Right renal cortex interstitium (tissue), 3 donors: ENCODE measurements at regions not wholly inside any gene's neighbourhood (a gene's known extent, or its start where the extent isn't known, plus 50 kb on each side); places are given as distances from the start of the nearest gene placed in this dataset.

Source experiments
- DNase-seq, 3 donors: peaks; one replicate each; pipeline ENCODE4 v3.0.0-alpha.2; 2013; ENCODE audit warnings: low read depth in 3 of 3, low spot score in 2 of 3

- no peak for DNase-seq
These were observed 208.6 kb downstream of the BTG1 start for GRCh38 chr12:91937009-91937408.

GRCh38 chr12:91935296-91935695 is 210.3 kb downstream of the BTG1 start:
- peak in 1 of 3 donors; percentile 10 for DNase-seq

GRCh38 chr12:91931111-91931510 is 214.5 kb downstream of the BTG1 start:
- DNase-seq, result no peak

- DNase-seq, result no peak
These were observed 217.1 kb downstream of the BTG1 start for GRCh38 chr12:91928501-91928900.

DNA sequence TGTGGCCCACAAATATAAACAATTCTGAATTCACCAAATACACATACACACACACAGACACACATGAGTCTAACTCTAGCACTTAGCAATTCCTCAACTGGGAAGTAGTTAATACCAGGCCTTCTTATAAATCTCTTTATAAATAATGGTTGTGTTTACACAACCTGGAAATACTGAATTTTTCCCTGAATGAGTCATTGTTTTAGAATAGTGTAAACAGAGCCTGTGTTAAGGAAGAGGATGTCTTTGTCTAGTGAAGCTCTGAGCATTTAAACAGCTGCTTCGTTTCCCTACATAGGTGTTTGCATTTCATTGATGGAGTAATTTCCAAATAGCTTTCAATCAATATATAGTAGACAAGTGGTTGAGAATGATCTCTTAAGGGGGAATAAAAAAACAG is 218.8 kb downstream of the BTG1 start:
- no peak for DNase-seq

GRCh38 chr12:91924827-91925226 is 220.8 kb downstream of the BTG1 start:
- DNase-seq, result no peak

DNA sequence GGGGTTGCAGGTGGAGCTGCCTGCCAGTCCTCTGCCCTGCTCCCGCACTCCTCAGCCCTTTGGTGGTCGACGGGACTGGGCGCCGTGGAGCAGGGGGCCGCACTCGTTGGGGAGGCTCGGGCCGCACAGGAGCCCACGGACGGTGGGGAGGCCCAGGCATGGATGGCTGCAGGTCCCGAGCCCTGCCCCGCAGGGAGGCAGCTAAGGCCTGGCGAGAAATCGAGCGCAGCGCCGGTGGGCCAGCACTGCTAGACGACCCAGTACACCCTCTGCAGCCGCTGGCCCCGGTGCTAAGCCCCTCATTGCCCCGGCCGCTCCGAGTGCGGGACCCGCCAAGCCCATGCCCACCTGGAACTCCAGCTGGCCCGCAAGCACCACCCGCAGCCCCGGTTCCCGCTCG is 221.8 kb downstream of the BTG1 start:
- DNase-seq, result no peak

GRCh38 chr12:91922674-91923073 is 223.0 kb downstream of the BTG1 start:
- DNase-seq, result no peak

DNA sequence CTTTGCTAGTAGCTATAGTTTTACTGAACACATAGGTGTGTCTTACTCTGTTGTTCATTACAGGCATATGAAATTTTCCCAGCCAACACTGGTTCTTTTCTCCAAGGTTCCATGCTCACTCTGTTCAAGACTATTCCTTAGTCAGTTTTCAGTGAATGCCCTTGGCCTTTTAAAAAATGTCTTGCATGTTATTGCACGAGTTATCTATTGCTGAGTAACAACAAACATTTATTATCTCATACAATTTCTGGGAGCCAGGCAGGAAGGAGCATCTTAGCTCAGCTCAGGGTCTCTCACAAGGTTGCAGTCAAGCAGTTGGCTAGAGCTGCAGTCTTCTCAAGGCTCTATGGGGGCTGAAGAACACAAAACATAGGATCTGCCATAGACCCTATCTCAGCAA is 223.5 kb downstream of the BTG1 start:
- DNase-seq, result no peak

DNA sequence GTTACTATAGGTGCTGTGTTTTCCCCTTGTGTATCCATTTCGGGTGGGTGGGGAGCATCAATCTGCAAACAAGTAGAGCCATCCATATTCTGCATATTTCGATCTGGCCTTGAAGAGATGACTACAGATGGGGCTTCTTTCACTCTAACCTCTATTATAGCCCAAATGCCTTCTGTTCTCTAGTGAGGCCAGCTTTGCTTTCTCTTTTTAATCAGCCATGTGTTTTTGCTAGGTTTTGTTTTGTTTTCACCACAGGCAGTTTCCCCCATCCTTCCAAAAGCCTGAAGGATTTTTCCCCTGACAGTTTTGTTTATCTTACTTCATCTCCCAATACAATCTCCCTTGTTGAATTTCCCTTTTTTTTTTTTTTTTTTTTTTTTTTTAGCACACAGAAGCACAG is 224.1 kb downstream of the BTG1 start:
- DNase-seq, result no peak

DNA sequence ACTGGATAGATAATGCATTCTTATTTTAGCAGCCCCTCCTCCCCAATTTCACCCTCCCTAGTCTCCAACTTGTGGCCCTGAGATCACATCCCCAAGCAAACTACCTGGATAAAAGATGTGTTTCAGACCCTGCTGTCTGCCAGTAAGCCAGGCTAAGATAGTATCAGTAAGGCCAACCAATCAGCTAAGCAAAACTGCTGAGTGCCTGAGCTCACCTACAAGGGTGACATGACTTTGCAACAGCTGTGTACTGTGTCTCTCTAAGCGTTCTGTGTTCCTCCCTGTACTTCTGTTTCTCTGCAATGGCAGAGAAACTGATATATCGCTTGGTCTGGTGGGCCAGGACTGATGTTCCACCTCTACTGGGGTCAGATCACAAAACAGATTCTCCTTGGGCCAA is 224.9 kb downstream of the BTG1 start:
- DNase-seq, result no peak

- no peak for DNase-seq
These were observed 225.4 kb downstream of the BTG1 start for GRCh38 chr12:91920276-91920675.

- DNase-seq, result no peak
These were observed 227.2 kb downstream of the BTG1 start for GRCh38 chr12:91918431-91918830.

DNA sequence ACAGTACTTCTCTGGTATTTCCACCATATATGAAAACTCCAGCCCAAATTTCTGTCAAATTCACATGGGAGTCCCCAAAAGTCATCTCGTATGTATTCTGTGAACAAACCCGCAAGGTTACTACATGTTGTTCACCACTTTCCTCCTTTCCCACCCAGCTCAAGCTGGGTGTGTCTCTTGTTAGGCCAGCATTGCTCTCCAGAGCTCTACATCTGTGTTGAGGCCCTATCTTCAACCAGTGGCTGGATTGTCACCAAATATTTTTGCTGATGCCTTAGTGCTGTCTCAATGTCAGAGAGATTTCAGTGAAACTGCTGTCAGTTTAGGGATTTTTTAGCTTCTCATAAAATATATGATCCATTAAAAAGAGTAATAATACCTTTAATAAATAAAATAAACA is 230.9 kb downstream of the BTG1 start:
- DNase-seq, result no peak

- DNase-seq, result no peak
These were observed 232.0 kb downstream of the BTG1 start for GRCh38 chr12:91913651-91914050.

- no peak for DNase-seq
These were observed 232.5 kb downstream of the BTG1 start for GRCh38 chr12:91913124-91913523.

GRCh38 chr12:91912178-91912577 is 233.5 kb downstream of the BTG1 start:
- DNase-seq, result no peak

GRCh38 chr12:91910871-91911388 is 234.7 kb downstream of the BTG1 start:
- no peak for DNase-seq

DNA sequence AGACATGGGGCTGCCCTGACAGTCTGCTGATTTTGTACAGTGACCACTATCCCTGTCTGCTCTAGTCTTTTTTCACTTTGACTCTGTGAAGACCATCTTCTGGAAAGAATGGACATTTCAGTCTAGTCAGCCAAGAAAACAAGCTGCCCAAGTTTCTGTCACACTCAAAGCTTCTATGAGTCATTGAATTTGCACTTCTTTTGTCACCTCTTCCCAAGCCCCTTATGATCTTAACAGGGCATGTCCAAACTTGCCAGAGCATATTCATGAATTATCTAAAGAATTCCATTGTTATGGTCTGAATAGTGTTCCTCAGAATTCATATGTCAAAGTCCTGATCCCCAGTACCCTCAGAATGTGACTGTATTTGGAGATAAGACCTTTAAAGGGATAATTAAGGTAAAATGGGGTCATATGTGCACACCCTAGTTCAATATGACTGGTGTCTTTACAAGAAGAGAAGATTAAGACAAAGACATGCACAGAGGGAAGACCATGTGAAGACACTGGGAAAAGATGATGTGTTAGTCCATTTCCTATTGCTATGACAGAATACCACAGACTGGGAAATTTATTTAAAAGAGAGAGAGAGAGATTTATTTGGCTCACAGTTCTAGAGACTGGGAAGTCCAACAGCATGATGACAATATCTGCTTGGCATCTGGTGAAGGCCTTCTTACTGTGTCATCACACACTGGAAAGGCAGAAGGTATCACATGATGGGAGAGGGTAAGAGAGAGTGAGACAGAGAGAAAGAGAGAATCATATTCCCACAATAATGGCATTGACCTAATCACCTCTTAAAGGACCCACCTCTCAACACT is 242.6 kb downstream of the BTG1 start:
- no peak for DNase-seq

- no peak for DNase-seq
These were observed 244.1 kb downstream of the BTG1 start for GRCh38 chr12:91901381-91902074.

- no peak for DNase-seq
These were observed 244.7 kb downstream of the BTG1 start for GRCh38 chr12:91900971-91901370.

DNA sequence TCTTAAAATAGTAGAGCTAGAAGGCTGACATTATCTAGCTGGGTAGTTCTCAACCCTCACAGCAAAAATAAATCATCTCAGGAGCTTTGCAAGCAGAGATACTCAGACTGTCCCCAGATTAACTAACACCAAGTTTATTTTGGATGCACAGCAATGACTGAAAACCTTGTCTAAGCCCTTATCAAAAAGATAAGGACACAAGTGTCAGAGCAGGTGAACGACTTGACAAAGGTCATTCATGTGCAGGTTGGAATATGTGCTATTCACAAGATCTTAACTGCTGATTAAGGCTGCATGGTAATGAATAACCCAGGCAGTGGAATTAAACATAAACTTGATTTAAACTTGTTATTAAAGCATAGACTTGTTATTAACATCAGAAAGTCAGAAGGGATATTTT is 246.6 kb downstream of the BTG1 start:
- no peak for DNase-seq
